Type B pancreatic cell (in vitro differentiated cells): ENCODE measurements at regions not wholly inside any gene's neighbourhood (a gene's known extent, or its start where the extent isn't known, plus 50 kb on each side); places are given as distances from the start of the nearest gene placed in this dataset.

Experiments used
- DNase-seq: peaks from one replicate; pipeline ENCODE4 v3.0.0; 2021; ENCODE audit warnings: mixed read lengths; ENCODE audit not compliant: unreplicated experiment; ENCODE audit errors: extremely low spot score
- H3K27ac Mint-ChIP-seq: 2 replicates; pipeline ENCODE4 v1.8.0; 2021; ENCODE audit warnings: mild to moderate bottlenecking, mixed read lengths
- H3K27me3 Mint-ChIP-seq: 2 replicates; pipeline ENCODE4 v1.8.0; 2021; ENCODE audit warnings: mixed read lengths
- H3K36me3 Mint-ChIP-seq: 2 replicates; pipeline ENCODE4 v1.8.0; 2021; ENCODE audit warnings: mixed read lengths
- H3K4me1 Mint-ChIP-seq: one replicate; pipeline ENCODE4 v1.8.0; 2021; ENCODE audit warnings: mixed read lengths; ENCODE audit not compliant: unreplicated experiment
- H3K4me3 Mint-ChIP-seq: 2 replicates; pipeline ENCODE4 v1.8.0; 2021; ENCODE audit warnings: mild to moderate bottlenecking, mixed read lengths
- H3K9me3 Mint-ChIP-seq: 2 replicates; pipeline ENCODE4 v1.8.0; 2021; ENCODE audit warnings: mixed read lengths
- CTCF ChIP-seq: fragments of 200-600 bp; sonication (generic); conservative IDR thresholded peaks from 2 replicates; pipeline ENCODE4 v1.5.0; 2021; ENCODE audit warnings: antibody characterized with exemption, mild to moderate bottlenecking

DNA sequence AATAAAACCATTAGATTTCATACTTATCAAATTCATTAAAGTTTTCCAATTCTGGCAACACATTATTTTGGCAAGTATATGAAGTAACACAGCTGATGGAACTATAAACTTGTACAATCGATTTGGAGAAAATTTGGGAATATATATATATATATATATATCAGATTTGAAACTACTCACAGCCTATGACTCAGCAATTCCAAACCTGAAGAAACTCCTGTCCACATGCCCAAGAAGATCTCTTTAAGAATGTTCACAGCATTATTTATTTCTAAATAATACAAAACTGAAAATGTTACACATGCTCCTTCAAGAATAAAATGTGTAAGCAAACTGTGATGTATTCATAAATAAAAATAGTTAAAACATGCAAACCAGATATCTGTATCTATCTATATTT, 270.1 kb downstream of the TFAP2A start:
- Mint-ChIP-seq H3K4me1 (peaks cover 27% of the 10 kb centered on the region), H3K27ac (no peak overlapping the region), H3K36me3 (peaks cover 3% of the 10 kb centered on the region), H3K4me3 (no peak overlapping the region), H3K9me3 (no peaks in the 10 kb centered on the region), H3K27me3 (no peaks in the 10 kb centered on the region)
- no peak for DNase-seq
- TF ChIP-seq CTCF = no peak

GRCh38 chr6:10141746-10142443, 273.0 kb downstream of the TFAP2A start:
- TF ChIP-seq CTCF = no peak
- no peak for DNase-seq
- H3K27ac Mint-ChIP-seq = no peak overlapping the region

GRCh38 chr6:10140824-10141223, 274.1 kb downstream of the TFAP2A start:
- no peak for DNase-seq
- peak overlapping the region; percentile 13 for H3K27ac Mint-ChIP-seq
- no peak overlapping the region for H3K4me3 Mint-ChIP-seq
- H3K36me3 Mint-ChIP-seq = no peaks in the 10 kb centered on the region
- H3K27me3 Mint-ChIP-seq = no peaks in the 10 kb centered on the region
- no peaks in the 10 kb centered on the region for H3K9me3 Mint-ChIP-seq
- TF ChIP-seq CTCF = no peak
- peaks cover 22% of the 10 kb centered on the region for H3K4me1 Mint-ChIP-seq

More at GRCh38 chr6:10141746-10142443, 273.0 kb downstream of the TFAP2A start:
- H3K4me3 Mint-ChIP-seq = no peak overlapping the region
- no peaks in the 10 kb centered on the region for H3K9me3 Mint-ChIP-seq
- H3K27me3 Mint-ChIP-seq = no peaks in the 10 kb centered on the region
- peaks cover 24% of the 10 kb centered on the region for H3K4me1 Mint-ChIP-seq
- peaks cover 2% of the 10 kb centered on the region for H3K36me3 Mint-ChIP-seq

DNA sequence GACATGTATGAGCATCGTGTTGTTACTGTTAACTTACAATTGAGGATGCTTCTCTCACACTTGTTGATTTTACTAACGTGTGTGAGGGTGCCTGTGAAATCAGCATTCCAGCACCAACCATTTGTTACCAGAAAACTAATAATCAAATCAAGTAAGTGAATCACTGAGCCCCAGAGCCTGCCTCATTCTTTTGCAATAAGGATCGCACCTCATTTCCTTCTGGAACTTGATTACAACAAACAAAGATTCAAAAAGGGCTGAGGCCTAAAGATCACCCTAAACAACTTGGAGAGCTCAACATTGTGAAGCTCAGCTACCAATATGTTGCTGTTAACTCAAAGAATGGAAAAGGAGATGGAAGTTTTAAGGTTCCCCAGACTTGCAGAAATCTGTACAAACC, 274.7 kb downstream of the TFAP2A start:
- no peak for DNase-seq
- Mint-ChIP-seq H3K4me1 (peaks cover 22% of the 10 kb centered on the region), H3K27me3 (no peaks in the 10 kb centered on the region), H3K36me3 (no peaks in the 10 kb centered on the region), H3K27ac (no peak overlapping the region), H3K4me3 (no peak overlapping the region), H3K9me3 (no peaks in the 10 kb centered on the region)
- TF ChIP-seq CTCF = no peak

- Mint-ChIP-seq H3K9me3 (no peaks in the 10 kb centered on the region), H3K36me3 (no peaks in the 10 kb centered on the region), H3K27me3 (no peaks in the 10 kb centered on the region), H3K27ac (no peak overlapping the region), H3K4me3 (no peak overlapping the region), H3K4me1 (peaks cover 22% of the 10 kb centered on the region)
- no peak for DNase-seq
- TF ChIP-seq CTCF = no peak
Observed at GRCh38 chr6:10138917-10139316, 276.0 kb downstream of the TFAP2A start.
